ENCODE measurements at regions not wholly inside any gene's neighbourhood (a gene's known extent, or its start where the extent isn't known, plus 50 kb on each side); places are given as distances from the start of the nearest gene placed in this dataset.

GRCh38 chr4:96240041-96240440, 400.1 kb downstream of the PDHA2 start:
- Mint-ChIP-seq H3K27ac (no peak overlapping the region), H3K27me3 (ENCODE audit: low read depth) (no peaks in the 10 kb centered on the region), H3K36me3 (peaks cover 11% of the 10 kb centered on the region), H3K9me3 (peaks cover 32% of the 10 kb centered on the region), H3K4me1 (no peaks in the 10 kb centered on the region), H3K4me3 (no peak overlapping the region)
- TF ChIP-seq CTCF (IDR thresholded peaks at IDR 0.05; ENCODE audit: unreplicated experiment), result no peak
- DNase-seq (ENCODE audit: low spot score in 2 of 2, unreplicated experiment in 2 of 2), result no peak

GRCh38 chr4:96241819-96242218, 401.9 kb downstream of the PDHA2 start:
- no peak for DNase-seq (ENCODE audit: low spot score in 2 of 2, unreplicated experiment in 2 of 2)
- Mint-ChIP-seq H3K4me1 (no peaks in the 10 kb centered on the region), H3K36me3 (peaks cover 1% of the 10 kb centered on the region), H3K9me3 (peaks cover 18% of the 10 kb centered on the region), H3K27ac (no peak overlapping the region), H3K4me3 (no peak overlapping the region), H3K27me3 (ENCODE audit: low read depth) (no peaks in the 10 kb centered on the region)
- TF ChIP-seq CTCF (IDR thresholded peaks at IDR 0.05; ENCODE audit: unreplicated experiment), result no peak

GRCh38 chr4:96247096-96247495, 407.2 kb downstream of the PDHA2 start:
- peaks cover 2% of the 10 kb centered on the region for H3K4me1 Mint-ChIP-seq
- no peak for DNase-seq (ENCODE audit: low spot score in 2 of 2, unreplicated experiment in 2 of 2)
- H3K9me3 Mint-ChIP-seq, result peaks cover 4% of the 10 kb centered on the region
- H3K36me3 Mint-ChIP-seq, result no peaks in the 10 kb centered on the region
- H3K27ac Mint-ChIP-seq, result no peak overlapping the region
- H3K4me3 Mint-ChIP-seq, result no peak overlapping the region
- H3K27me3 Mint-ChIP-seq (ENCODE audit: low read depth), result no peaks in the 10 kb centered on the region
- TF ChIP-seq CTCF (IDR thresholded peaks at IDR 0.05; ENCODE audit: unreplicated experiment), result no peak

- peaks cover 8% of the 10 kb centered on the region for H3K9me3 Mint-ChIP-seq
- no peak for DNase-seq (ENCODE audit: low spot score in 2 of 2, unreplicated experiment in 2 of 2)
- peaks cover 2% of the 10 kb centered on the region for H3K4me1 Mint-ChIP-seq
These were observed 408.3 kb downstream of the PDHA2 start for GRCh38 chr4:96248225-96248624.

GRCh38 chr4:96260064-96260682, 420.3 kb downstream of the PDHA2 start:
- H3K27ac Mint-ChIP-seq, result no peak overlapping the region
- TF ChIP-seq CTCF (IDR thresholded peaks at IDR 0.05; ENCODE audit: unreplicated experiment), result no peak
- H3K36me3 Mint-ChIP-seq, result peaks cover 2% of the 10 kb centered on the region
- no peak overlapping the region for H3K4me3 Mint-ChIP-seq
- H3K9me3 Mint-ChIP-seq, result peaks cover 11% of the 10 kb centered on the region
- no peaks in the 10 kb centered on the region for H3K27me3 Mint-ChIP-seq (ENCODE audit: low read depth)
- DNase-seq (ENCODE audit: low spot score in 2 of 2, unreplicated experiment in 2 of 2), result no peak
- H3K4me1 Mint-ChIP-seq, result peaks cover 4% of the 10 kb centered on the region

More at GRCh38 chr4:96248225-96248624, 408.3 kb downstream of the PDHA2 start:
- H3K4me3 Mint-ChIP-seq, result no peak overlapping the region
- no peaks in the 10 kb centered on the region for H3K27me3 Mint-ChIP-seq (ENCODE audit: low read depth)
- H3K27ac Mint-ChIP-seq, result no peak overlapping the region
- TF ChIP-seq CTCF (IDR thresholded peaks at IDR 0.05; ENCODE audit: unreplicated experiment), result no peak
- H3K36me3 Mint-ChIP-seq, result no peaks in the 10 kb centered on the region

- no peak for DNase-seq (ENCODE audit: low spot score in 2 of 2, unreplicated experiment in 2 of 2)
- no peak overlapping the region for H3K4me3 Mint-ChIP-seq
- H3K36me3 Mint-ChIP-seq, result no peaks in the 10 kb centered on the region
- H3K4me1 Mint-ChIP-seq, result peaks cover 4% of the 10 kb centered on the region
- H3K9me3 Mint-ChIP-seq, result peaks cover 6% of the 10 kb centered on the region
- no peak for TF ChIP-seq CTCF (IDR thresholded peaks at IDR 0.05; ENCODE audit: unreplicated experiment)
- H3K27ac Mint-ChIP-seq, result no peak overlapping the region
- H3K27me3 Mint-ChIP-seq (ENCODE audit: low read depth), result no peaks in the 10 kb centered on the region
These were observed 422.2 kb downstream of the PDHA2 start for GRCh38 chr4:96262057-96262456.

All from mesothelial cell of epicardium (in vitro differentiated cells).